Activated naive CD4-positive, alpha-beta T cell treated with anti-CD3 and anti-CD28 coated beads for 36 hours (primary cell): ENCODE measurements at regions not wholly inside any gene's neighbourhood (a gene's known extent, or its start where the extent isn't known, plus 50 kb on each side); places are given as distances from the start of the nearest gene placed in this dataset.

Source experiments
- CTCF ChIA-PET: fragments of 350-600 bp; sonication (Branson Sonifier 250); formaldehyde crosslinking; loops from one replicate; lab custom pipeline; 2021; ENCODE audit warnings: antibody characterized with exemption; lab: Charles Lee
- DNase-seq: peaks from one replicate; pipeline ENCODE4 v3.0.0-alpha.2; 2020
- H3K27ac Mint-ChIP-seq: one replicate; pipeline ENCODE4 v1.8.0; 2021; ENCODE audit warnings: mild to moderate bottlenecking, mixed read lengths
- H3K27me3 Mint-ChIP-seq: one replicate; pipeline ENCODE4 v1.8.0; 2021; ENCODE audit warnings: low read depth, mixed read lengths
- H3K36me3 Mint-ChIP-seq: one replicate; pipeline ENCODE4 v1.8.0; 2021; ENCODE audit warnings: low read depth, mixed read lengths
- H3K4me1 Mint-ChIP-seq: one replicate; pipeline ENCODE4 v1.8.0; 2021; ENCODE audit warnings: low read depth, mixed read lengths
- H3K4me3 Mint-ChIP-seq: one replicate; pipeline ENCODE4 v1.8.0; 2021; ENCODE audit warnings: mild to moderate bottlenecking, moderate library complexity, mixed read lengths
- H3K9me3 Mint-ChIP-seq: one replicate; pipeline ENCODE4 v1.8.0; 2021; ENCODE audit warnings: mixed read lengths
- intact Hi-C: fragments of 100-400 bp; cut with micrococcal nuclease; formaldehyde crosslinking; loops from one replicate; pipeline ENCODE4 v1.15.1; 2023

DNA sequence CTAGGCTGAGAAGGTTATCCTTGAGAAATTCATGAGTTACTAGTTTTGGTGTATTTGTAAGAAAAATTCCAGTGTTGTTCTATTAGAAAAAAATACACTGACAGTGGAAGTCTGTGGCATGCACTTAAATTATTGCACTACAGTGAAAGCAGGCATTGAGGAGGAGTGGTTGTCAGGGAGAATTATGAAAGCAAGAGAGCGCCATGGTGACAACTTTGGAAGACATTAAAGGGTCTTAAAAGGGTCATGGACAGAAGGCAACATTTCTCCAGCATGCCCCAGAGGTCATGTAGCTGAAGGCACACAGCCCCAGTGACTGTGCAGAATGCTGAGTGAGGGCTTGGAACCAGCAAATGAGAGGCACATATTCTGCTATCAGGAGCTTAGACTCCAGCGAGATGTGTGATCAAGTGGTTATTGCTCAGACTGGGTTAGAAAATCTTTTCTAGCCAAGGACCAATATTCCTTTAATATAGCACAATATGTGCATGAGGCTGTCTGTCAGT is 292.7 kb downstream of the OLFM4 start:
- Mint-ChIP-seq H3K27ac (no peak overlapping the region), H3K36me3 (peaks cover 2% of the 10 kb centered on the region), H3K27me3 (peaks cover 3% of the 10 kb centered on the region), H3K4me3 (no peak overlapping the region), H3K4me1 (no peaks in the 10 kb centered on the region), H3K9me3 (peaks cover 5% of the 10 kb centered on the region)
- CTCF ChIA-PET = no interaction called here
- intact Hi-C loops = no loop called here
- no peak for DNase-seq

DNA sequence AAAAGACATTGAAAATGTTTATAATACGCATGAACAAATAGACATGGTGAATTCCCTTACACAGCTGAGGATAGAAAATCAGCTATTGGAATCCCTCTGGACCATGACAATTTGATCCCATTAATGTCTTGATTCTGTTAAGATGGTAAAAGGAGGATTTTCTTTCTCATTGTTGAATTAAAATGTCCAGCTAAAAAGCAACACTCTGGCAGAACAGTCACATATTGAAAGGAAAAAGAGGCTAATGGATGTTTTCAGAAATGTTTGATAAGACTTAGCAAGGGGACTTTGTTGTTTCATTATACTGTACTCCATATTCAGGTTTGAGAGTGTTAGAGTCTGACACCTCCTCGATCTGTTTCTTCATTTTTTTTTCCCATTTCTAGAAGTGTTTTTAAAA is 296.0 kb downstream of the OLFM4 start:
- H3K27ac Mint-ChIP-seq = no peak overlapping the region
- CTCF ChIA-PET = no interaction called here
- DNase-seq = no peak
- no peaks in the 10 kb centered on the region for H3K4me1 Mint-ChIP-seq
- intact Hi-C loops = no loop called here
- peaks cover 3% of the 10 kb centered on the region for H3K27me3 Mint-ChIP-seq
- H3K4me3 Mint-ChIP-seq = no peak overlapping the region
- H3K9me3 Mint-ChIP-seq = peaks cover 4% of the 10 kb centered on the region
- peaks cover 2% of the 10 kb centered on the region for H3K36me3 Mint-ChIP-seq

DNA sequence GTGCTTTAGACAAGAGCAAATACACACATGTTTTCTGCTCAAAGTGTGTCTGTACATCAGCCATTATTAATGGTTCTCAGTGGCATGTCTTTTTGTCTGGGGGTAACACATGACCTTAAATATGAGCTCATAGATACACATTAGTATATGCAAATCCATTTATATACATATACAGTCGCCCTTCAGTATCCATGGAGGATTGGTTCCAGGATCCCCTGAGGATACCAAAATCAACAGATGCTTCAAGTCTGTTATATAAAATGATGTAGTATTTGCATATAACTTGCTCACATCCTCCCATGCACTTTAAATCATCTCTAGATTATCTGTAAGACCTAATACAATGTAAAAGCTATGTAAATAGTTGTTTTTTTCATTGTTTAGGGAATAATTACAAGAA is 298.1 kb downstream of the OLFM4 start:
- H3K9me3 Mint-ChIP-seq = peaks cover 4% of the 10 kb centered on the region
- no peak overlapping the region for H3K4me3 Mint-ChIP-seq
- H3K27me3 Mint-ChIP-seq = peaks cover 5% of the 10 kb centered on the region
- DNase-seq = no peak
- H3K36me3 Mint-ChIP-seq = peaks cover 2% of the 10 kb centered on the region
- intact Hi-C loops = no loop called here
- H3K27ac Mint-ChIP-seq = no peak overlapping the region
- CTCF ChIA-PET = interaction anchor here (0.6 kb wide), 1 partner anchor 41 kb away, joined by 3 read pairs; no protein-coding TSS in a partner anchor
- no peaks in the 10 kb centered on the region for H3K4me1 Mint-ChIP-seq

DNA sequence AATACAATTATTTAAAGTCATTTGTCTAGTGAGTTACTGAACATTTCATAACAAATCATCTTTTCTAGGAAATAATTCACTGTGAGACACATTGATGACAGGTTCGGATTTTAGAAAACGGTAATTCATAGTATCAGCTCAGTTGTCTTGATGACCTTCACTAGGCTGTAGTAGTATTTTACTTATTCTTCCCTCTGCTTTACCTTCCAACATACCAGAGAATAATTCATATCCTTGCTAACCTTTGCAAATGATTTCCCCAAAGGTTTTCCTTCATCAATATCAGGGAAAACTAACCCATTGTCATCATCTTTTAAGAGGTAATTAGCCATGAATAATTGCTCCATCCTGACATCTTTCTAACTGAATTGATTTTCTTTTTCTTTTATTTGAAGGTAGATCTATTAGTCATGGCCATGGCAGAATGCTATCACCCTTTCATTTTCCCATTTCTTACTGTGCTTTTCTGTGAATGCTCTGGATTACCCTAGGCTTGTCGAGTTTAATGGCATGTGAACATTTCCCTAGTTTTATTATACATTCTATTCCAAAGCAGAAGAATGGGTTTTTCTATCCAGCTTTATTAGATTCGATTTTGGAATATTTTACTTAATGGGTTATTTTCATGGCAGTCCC is 299.2 kb downstream of the OLFM4 start:
- no peak for DNase-seq
- CTCF ChIA-PET = no interaction called here
- peaks cover 5% of the 10 kb centered on the region for H3K27me3 Mint-ChIP-seq
- no peak overlapping the region for H3K27ac Mint-ChIP-seq
- H3K4me1 Mint-ChIP-seq = no peaks in the 10 kb centered on the region
- peaks cover 4% of the 10 kb centered on the region for H3K9me3 Mint-ChIP-seq
- intact Hi-C loops = no loop called here
- H3K36me3 Mint-ChIP-seq = peaks cover 2% of the 10 kb centered on the region
- no peak overlapping the region for H3K4me3 Mint-ChIP-seq

DNA sequence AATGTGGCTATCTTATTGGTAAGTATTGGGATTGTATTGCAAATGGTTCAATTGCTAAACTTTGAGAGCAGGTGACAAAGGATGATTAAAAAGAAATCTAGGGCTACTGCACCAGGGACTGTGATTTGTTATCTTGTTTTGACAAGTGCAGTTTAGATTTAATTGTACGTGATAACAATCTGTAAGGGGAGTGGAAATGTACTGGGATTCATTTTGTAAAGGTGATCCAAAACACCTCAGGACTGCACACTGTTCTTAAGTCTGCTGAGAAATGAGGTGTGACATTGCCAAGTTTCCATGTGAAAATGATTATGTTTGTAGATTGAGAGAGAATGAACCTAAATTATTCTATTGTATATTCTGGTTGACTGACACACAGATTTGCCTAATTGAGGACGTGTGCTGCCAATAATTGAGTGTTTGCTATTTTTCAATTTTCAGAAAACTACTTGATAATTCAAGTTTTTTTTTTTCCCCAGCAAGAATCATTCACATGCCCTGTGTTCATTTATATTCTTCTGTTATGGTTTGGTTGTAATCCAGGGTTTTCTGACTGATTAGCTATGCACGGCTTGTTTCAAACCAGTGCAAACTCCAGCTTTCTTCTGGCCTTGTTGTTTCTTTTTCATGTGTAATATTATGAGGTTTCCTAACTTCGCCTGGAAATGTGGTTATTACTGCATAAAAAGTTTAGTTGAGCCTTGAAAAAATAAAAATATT is 308.0 kb downstream of the OLFM4 start:
- Mint-ChIP-seq H3K36me3 (no peaks in the 10 kb centered on the region), H3K4me1 (no peaks in the 10 kb centered on the region), H3K9me3 (peaks cover 1% of the 10 kb centered on the region), H3K4me3 (no peak overlapping the region), H3K27me3 (peaks cover 1% of the 10 kb centered on the region), H3K27ac (no peak overlapping the region)
- no peak for DNase-seq
- intact Hi-C loops = no loop called here
- CTCF ChIA-PET = no interaction called here

DNA sequence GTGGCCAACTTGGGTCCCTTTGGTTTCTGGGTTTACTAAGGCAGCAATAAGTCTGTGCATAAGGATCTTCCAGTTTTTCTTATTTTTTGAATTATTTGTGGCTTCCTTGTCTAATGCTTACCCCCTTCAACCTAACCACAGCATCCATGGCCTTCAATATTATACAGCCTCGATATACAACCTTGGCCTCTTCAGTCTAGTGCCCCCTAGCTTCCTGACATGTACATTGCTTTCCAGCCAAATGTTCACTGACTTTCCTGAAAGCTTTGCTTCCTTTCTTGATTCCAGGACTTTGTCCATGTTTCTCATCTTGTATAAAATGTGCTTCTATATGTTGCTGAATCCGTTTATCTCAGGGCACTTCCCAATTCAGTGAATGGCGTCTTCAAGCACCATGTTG is 310.1 kb downstream of the OLFM4 start:
- H3K27me3 Mint-ChIP-seq = no peaks in the 10 kb centered on the region
- CTCF ChIA-PET = no interaction called here
- H3K4me1 Mint-ChIP-seq = no peaks in the 10 kb centered on the region
- H3K27ac Mint-ChIP-seq = no peak overlapping the region
- peaks cover 1% of the 10 kb centered on the region for H3K9me3 Mint-ChIP-seq
- intact Hi-C loops = no loop called here
- H3K36me3 Mint-ChIP-seq = no peaks in the 10 kb centered on the region
- no peak overlapping the region for H3K4me3 Mint-ChIP-seq
- no peak for DNase-seq

DNA sequence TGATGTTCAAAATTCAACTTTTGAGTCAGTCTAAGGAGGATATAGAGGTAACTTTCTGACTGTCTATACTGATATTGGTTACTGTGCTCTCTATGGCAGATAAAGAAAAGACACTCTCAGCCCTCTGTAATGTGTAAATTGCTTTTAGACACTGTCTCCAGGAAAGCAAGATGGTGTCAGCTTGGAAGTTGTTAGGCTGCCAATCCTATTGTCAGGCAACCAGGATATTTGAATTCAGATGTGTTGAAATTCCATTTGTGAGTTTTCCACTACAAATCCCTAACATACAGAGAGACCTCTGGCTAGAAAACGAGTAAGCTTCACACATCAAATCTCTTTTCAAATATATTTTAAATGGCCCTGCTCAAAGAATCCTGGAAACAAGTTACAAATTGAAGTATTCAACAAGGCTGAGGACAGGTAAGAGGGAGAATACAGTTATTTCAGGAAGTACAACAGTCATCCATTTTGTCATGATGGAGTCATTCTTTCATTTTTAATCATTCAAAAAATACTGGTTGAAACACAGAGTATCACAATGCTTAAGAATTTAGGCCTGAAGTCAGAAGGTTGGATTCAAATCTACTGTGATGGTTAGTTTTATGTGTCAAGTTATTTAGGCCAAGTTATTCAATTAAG is 312.0 kb downstream of the OLFM4 start:
- H3K4me1 Mint-ChIP-seq = no peaks in the 10 kb centered on the region
- H3K36me3 Mint-ChIP-seq = no peaks in the 10 kb centered on the region
- CTCF ChIA-PET = no interaction called here
- no peak overlapping the region for H3K4me3 Mint-ChIP-seq
- H3K27ac Mint-ChIP-seq = no peak overlapping the region
- no peaks in the 10 kb centered on the region for H3K27me3 Mint-ChIP-seq
- DNase-seq = no peak
- intact Hi-C loops = no loop called here
- peaks cover 1% of the 10 kb centered on the region for H3K9me3 Mint-ChIP-seq

DNA sequence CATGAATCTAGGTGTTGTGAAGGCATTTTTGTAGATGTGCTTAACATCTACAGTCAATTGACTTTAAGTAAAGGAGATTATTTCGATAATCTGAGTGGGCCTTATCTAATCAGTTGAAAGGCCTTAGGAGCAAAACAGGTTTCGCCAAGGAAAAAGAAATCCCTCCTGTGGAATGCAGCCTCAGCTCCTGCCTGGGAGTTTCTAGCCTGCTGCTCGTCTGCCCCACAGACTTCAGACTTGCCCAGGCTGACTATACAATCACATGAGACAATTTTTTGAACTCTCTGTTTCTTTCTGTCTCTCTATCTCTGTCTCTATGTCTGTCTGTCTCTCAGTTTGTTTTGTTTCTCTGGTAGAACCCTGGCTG is 312.5 kb downstream of the OLFM4 start:
- no peaks in the 10 kb centered on the region for H3K4me1 Mint-ChIP-seq
- peaks cover 1% of the 10 kb centered on the region for H3K9me3 Mint-ChIP-seq
- DNase-seq = no peak
- no peaks in the 10 kb centered on the region for H3K36me3 Mint-ChIP-seq
- CTCF ChIA-PET = no interaction called here
- intact Hi-C loops = no loop called here
- H3K4me3 Mint-ChIP-seq = no peak overlapping the region
- no peak overlapping the region for H3K27ac Mint-ChIP-seq
- H3K27me3 Mint-ChIP-seq = no peaks in the 10 kb centered on the region

DNA sequence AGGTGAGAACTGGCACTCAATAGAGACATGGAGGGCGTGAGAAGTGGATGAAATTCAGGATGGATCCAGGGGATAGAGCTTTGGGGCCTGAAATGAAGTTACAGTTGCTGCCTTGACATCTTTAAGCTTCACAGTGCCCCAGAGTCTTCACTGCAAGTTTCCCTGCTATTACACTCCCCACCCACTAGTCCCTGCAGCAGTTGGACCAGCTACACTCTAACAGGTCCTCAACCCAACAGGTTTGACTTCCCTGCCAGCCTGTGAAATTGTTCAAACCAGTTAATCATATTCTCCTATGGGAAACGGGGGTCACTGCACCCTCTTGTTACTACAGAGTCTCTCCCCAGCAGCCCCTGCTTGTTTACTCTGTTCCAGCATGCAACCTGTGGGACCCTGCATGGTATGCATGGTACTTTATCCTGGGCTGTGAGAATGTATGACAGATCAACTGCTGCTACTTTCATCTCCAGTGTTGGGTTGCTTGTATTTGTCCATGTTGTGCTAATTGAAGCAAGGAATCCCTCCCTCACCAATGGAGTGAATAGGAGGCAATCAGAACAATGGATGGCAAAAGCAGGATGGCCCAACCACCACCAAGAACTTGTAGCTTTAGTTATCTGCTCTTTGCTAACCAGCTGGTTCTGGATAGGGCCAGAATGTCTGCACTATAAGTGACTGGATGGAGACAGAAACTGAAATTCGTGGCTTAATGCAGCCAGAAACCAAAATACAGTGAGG is 314.2 kb downstream of the OLFM4 start:
- H3K27ac Mint-ChIP-seq = no peak overlapping the region
- H3K9me3 Mint-ChIP-seq = peaks cover 1% of the 10 kb centered on the region
- no peaks in the 10 kb centered on the region for H3K4me1 Mint-ChIP-seq
- no peaks in the 10 kb centered on the region for H3K27me3 Mint-ChIP-seq
- no peak overlapping the region for H3K4me3 Mint-ChIP-seq
- intact Hi-C loops = no loop called here
- no peaks in the 10 kb centered on the region for H3K36me3 Mint-ChIP-seq
- CTCF ChIA-PET = no interaction called here
- DNase-seq = no peak

DNA sequence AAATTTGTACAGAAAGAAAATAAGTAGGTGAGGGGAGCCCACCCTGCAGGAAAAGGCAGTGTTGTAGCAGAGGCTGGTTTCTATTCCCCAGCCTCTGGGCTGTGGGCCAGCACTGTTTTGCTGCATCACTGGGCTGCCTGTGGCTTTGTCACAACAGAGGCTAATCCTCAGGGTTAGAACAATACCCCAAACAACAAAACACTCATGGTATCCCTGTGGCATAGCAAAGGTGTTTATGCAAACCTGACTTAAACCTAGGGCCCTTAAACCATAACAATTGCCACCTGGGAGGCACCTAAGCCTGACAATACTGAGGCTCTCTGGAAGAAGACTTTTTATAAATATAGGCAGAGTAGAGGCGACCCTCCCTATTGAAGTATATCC is 314.7 kb downstream of the OLFM4 start:
- no peaks in the 10 kb centered on the region for H3K4me1 Mint-ChIP-seq
- no peaks in the 10 kb centered on the region for H3K36me3 Mint-ChIP-seq
- H3K9me3 Mint-ChIP-seq = peaks cover 3% of the 10 kb centered on the region
- DNase-seq = no peak
- intact Hi-C loops = no loop called here
- no peak overlapping the region for H3K4me3 Mint-ChIP-seq
- CTCF ChIA-PET = no interaction called here
- no peaks in the 10 kb centered on the region for H3K27me3 Mint-ChIP-seq
- H3K27ac Mint-ChIP-seq = no peak overlapping the region

DNA sequence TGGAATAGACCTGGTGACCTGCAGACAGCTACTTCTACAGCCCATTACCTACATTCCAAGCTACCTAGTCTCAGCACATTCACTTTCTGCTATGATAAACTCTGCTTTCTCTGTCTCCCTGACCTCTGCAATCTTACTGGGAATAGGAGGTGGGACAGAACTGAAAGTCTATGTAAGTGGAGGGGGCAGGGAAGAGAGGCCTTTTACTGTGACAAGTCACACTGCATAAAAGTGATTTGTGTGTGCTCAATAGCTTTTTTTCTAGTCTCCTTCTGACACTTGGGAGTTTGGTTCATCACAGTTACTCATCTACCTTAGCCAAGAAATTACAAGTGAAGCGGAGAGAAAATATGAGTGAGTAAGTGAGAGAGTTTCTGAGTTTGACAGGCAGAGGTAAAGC is 322.4 kb downstream of the OLFM4 start:
- no peak overlapping the region for H3K4me3 Mint-ChIP-seq
- no peaks in the 10 kb centered on the region for H3K27me3 Mint-ChIP-seq
- no peaks in the 10 kb centered on the region for H3K4me1 Mint-ChIP-seq
- no peak overlapping the region for H3K27ac Mint-ChIP-seq
- no peak for DNase-seq
- intact Hi-C loops = no loop called here
- CTCF ChIA-PET = interaction anchor here (1.1 kb wide), 1 partner anchor 10 kb away, joined by 3 read pairs; no protein-coding TSS in a partner anchor
- no peaks in the 10 kb centered on the region for H3K36me3 Mint-ChIP-seq
- peaks cover 3% of the 10 kb centered on the region for H3K9me3 Mint-ChIP-seq

DNA sequence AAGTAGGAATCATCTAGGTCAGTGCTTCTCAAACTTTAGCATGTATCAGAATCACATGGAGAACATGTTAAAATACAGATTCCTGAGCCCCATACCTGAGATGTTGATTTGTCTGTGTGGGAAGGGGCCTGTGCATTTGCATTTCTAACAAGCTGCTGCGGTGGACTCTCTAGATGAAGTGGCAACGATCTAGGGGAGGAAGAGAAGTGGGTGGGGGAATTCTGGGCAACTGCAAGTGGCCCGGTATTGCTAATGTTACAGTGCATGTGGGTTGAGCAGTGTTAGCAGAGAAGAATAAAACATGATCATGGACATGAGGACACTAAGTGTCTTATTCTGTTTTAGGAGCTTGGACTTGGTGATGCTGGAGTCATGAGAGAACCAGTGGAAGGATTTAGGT is 329.0 kb downstream of the OLFM4 start:
- no peak overlapping the region for H3K27ac Mint-ChIP-seq
- no peaks in the 10 kb centered on the region for H3K36me3 Mint-ChIP-seq
- H3K27me3 Mint-ChIP-seq = no peaks in the 10 kb centered on the region
- H3K9me3 Mint-ChIP-seq = peaks cover 1% of the 10 kb centered on the region
- intact Hi-C loops = no loop called here
- CTCF ChIA-PET = no interaction called here
- no peak for DNase-seq
- no peak overlapping the region for H3K4me3 Mint-ChIP-seq
- no peaks in the 10 kb centered on the region for H3K4me1 Mint-ChIP-seq
